ENCODE measurements at regions not wholly inside any gene's neighbourhood (a gene's known extent, or its start where the extent isn't known, plus 50 kb on each side); places are given as distances from the start of the nearest gene placed in this dataset.

DNA sequence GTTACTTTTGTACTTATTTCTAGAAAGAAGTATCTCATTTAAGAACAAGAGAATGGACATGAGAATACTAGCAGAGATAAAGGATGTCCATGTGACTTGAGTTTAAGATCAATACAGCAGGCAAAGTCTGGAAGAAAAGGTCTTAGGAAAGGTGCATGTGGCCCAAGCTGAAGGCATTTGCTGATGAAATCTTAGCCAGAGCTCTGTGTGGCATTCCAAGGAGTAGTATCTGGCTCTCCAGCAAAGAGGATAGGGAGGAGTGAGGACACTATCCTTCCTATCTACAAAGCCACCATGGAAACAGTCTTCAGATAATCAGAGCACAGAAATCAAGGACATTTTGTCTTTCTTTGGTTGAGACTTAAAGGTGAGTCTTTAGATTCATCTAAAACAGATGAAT is 244.1 kb upstream of the RGMB start:
- H3K4me1 ChIP-seq (ENCODE audit: control insufficient read depth in 1 of 2, low read depth in 2 of 2) = no peaks in the 10 kb centered on the region
- no peak overlapping the region for H3K27ac ChIP-seq
- DNase-seq (ENCODE audit: low spot score) (no peak), ATAC-seq (ENCODE audit: insufficient number of reproducible peaks, low FRiP score, low read depth) (no peak)
- H3K36me3 ChIP-seq = no peaks in the 10 kb centered on the region
- H3K4me3 ChIP-seq = no peak overlapping the region
- TF ChIP-seq, protein P1, sequence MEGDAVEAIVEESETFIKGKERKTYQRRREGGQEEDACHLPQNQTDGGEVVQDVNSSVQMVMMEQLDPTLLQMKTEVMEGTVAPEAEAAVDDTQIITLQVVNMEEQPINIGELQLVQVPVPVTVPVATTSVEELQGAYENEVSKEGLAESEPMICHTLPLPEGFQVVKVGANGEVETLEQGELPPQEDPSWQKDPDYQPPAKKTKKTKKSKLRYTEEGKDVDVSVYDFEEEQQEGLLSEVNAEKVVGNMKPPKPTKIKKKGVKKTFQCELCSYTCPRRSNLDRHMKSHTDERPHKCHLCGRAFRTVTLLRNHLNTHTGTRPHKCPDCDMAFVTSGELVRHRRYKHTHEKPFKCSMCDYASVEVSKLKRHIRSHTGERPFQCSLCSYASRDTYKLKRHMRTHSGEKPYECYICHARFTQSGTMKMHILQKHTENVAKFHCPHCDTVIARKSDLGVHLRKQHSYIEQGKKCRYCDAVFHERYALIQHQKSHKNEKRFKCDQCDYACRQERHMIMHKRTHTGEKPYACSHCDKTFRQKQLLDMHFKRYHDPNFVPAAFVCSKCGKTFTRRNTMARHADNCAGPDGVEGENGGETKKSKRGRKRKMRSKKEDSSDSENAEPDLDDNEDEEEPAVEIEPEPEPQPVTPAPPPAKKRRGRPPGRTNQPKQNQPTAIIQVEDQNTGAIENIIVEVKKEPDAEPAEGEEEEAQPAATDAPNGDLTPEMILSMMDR (IDR thresholded peaks at IDR 0.05) = no peak
- H3K27me3 ChIP-seq (replicated peaks; ENCODE audit: insufficient read depth) = no peaks in the 10 kb centered on the region
- H3K9me3 ChIP-seq = no peaks in the 10 kb centered on the region

DNA sequence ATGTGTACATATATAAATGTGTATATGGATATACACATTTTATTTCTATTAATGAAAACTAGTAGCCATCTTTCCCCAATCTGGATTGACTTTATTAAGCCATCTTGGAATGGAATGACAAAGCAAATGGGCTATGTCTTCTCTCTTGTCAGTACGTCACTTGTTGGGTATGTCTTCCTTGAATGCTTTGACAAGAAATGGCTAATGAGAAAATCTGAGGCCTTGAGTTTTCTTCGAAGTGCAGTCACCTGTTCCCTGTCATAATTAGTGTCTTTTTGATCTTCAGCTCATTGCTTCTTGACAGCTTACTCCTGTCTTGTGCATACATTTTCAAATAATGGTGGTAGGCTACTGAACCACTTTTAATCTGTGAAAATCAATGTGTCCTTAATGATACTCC is 243.2 kb upstream of the RGMB start:
- TF ChIP-seq, protein P1 (IDR thresholded peaks at IDR 0.05) = no peak
- H3K9me3 ChIP-seq = no peaks in the 10 kb centered on the region
- DNase-seq (ENCODE audit: low spot score) (no peak), ATAC-seq (ENCODE audit: insufficient number of reproducible peaks, low FRiP score, low read depth) (no peak)
- no peaks in the 10 kb centered on the region for H3K27me3 ChIP-seq (replicated peaks; ENCODE audit: insufficient read depth)
- no peak overlapping the region for H3K4me3 ChIP-seq
- no peaks in the 10 kb centered on the region for H3K4me1 ChIP-seq (ENCODE audit: control insufficient read depth in 1 of 2, low read depth in 2 of 2)
- H3K36me3 ChIP-seq = no peaks in the 10 kb centered on the region
- no peak overlapping the region for H3K27ac ChIP-seq

DNA sequence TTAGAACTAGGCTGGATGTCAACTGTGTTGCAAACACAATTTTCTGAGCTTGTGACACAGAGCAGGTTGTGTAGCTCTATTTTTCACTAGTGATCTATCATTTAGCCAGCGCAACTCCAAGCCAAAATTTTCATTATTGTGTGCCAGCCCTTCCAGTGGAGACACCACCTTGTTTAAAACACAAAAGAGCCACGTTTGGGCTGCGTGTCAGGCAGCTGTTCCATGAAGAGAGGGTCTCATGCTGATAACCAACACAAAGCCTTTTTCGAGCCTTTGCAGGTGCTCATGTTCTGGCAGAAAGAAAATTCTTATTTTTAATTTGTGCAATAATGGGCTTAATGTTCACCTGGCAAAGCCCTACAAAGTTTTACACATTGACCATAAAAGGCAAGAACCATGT is 237.6 kb upstream of the RGMB start:
- H3K27me3 ChIP-seq (replicated peaks; ENCODE audit: insufficient read depth) = no peaks in the 10 kb centered on the region
- TF ChIP-seq, protein P1 (IDR thresholded peaks at IDR 0.05) = no peak
- no peak for DNase-seq (ENCODE audit: low spot score)
- H3K4me1 ChIP-seq (ENCODE audit: control insufficient read depth in 1 of 2, low read depth in 2 of 2) = no peaks in the 10 kb centered on the region
- H3K9me3 ChIP-seq = peaks cover under 1% of the 10 kb centered on the region
- no peaks in the 10 kb centered on the region for H3K36me3 ChIP-seq
- no peak for ATAC-seq (ENCODE audit: insufficient number of reproducible peaks, low FRiP score, low read depth)
- H3K4me3 ChIP-seq = no peak overlapping the region
- no peak overlapping the region for H3K27ac ChIP-seq

DNA sequence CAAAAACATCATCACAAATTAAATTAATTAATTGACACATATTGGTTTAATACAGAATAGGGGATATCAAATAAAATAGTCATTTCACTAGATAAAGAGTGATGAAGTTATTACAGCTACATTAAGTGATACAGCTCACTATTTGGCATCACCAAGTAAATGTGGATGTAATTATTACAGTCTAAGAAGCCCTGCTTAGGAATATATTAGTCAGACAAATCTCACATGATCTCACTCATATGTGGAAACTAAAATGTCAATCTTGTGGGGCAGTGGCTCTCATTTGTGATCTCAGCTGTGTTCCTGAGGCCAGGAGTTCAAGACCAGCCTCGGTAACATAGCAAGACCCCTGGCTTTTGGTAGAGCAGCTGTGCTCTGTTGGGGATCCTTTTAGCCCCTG is 233.4 kb upstream of the RGMB start:
- Histone ChIP-seq H3K4me3 (no peak overlapping the region), H3K27me3 (replicated peaks; ENCODE audit: insufficient read depth) (no peaks in the 10 kb centered on the region), H3K9me3 (peaks cover 7% of the 10 kb centered on the region), H3K27ac (no peak overlapping the region), H3K4me1 (ENCODE audit: control insufficient read depth in 1 of 2, low read depth in 2 of 2) (no peaks in the 10 kb centered on the region), H3K36me3 (no peaks in the 10 kb centered on the region)
- ATAC-seq (ENCODE audit: insufficient number of reproducible peaks, low FRiP score, low read depth) (no peak), DNase-seq (ENCODE audit: low spot score) (no peak)
- TF ChIP-seq, protein P1 (IDR thresholded peaks at IDR 0.05) = no peak

DNA sequence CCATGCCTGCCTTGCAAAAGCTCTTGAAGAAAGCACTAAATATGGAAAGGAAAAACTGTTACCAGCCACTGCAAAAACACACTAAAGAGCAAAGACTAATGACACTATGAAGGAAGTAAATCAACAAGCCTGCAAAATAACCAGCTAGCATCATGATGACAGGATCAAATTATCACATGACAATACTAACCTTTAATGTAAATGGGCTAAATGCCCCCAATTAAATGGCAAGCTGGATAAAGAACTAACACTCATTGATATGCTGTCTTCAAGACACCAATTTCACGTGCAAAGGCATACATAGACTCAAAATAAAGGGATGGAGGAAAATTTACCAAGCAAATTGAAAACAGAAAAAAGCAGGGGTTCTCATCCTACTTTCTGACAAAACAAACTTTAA is 231.8 kb upstream of the RGMB start:
- H3K4me3 ChIP-seq = no peak overlapping the region
- TF ChIP-seq, protein P1 (IDR thresholded peaks at IDR 0.05) = no peak
- ATAC-seq (ENCODE audit: insufficient number of reproducible peaks, low FRiP score, low read depth) = no peak
- no peak for DNase-seq (ENCODE audit: low spot score)
- H3K4me1 ChIP-seq (ENCODE audit: control insufficient read depth in 1 of 2, low read depth in 2 of 2) = no peaks in the 10 kb centered on the region
- no peaks in the 10 kb centered on the region for H3K27me3 ChIP-seq (replicated peaks; ENCODE audit: insufficient read depth)
- H3K36me3 ChIP-seq = no peaks in the 10 kb centered on the region
- no peak overlapping the region for H3K27ac ChIP-seq
- H3K9me3 ChIP-seq = peaks cover 7% of the 10 kb centered on the region

All from thoracic aorta (tissue), 2 donors.